NOMO-1 (cell line): ENCODE measurements at regions not wholly inside any gene's neighbourhood (a gene's known extent, or its start where the extent isn't known, plus 50 kb on each side); places are given as distances from the start of the nearest gene placed in this dataset.
"Not testable (repeated sequence)": the region's sequence is repeated elsewhere in the genome, so short reads cannot be mapped to it uniquely, and the experiment has no call there.

Experiments used
- DNase-seq, 2 experiments: peaks; one replicate each; lab custom pipeline; 2025; ENCODE audit not compliant: unreplicated experiment in 2 of 2; lab: John Stamatoyannopoulos, UW

DNA sequence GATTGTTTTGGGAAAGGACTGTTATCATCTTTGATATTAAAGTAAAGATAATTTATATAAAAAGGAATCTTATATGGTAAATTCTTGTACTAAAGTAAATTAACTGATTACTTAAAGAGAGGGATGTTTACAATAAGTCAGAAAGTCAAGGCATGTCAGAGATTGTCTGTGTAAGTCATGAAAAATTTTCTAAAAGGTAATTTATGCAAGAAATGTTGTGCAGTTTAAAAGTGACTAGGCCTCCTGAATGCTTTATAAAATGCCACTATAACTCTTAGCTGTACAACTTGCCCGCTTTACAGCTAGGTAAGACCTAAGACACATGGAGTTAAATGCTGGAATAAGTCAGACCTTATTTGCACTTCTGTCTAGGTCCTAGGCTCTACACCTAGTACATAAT is 692.9 kb downstream of the GBE1 start:
- no peak for DNase-seq

DNA sequence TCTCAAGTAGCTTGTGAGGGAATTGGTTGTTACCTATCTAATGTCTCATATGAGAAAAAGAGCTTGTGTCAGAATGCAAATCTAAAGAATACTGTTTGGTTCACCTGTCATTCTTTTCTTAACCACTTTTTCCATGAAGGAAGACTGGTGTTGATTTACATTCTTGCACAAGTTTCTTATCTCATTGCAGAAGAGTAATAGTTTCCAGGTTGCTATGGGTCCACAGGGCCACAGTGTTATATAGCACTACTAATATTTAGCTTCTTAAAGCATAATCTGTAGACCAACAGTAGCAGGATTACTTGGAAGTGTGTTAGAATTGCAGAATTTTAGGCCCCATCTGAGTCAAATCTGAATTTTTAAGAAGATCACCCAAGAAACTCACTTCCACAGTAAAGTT is 697.5 kb downstream of the GBE1 start:
- DNase-seq, result no peak

DNA sequence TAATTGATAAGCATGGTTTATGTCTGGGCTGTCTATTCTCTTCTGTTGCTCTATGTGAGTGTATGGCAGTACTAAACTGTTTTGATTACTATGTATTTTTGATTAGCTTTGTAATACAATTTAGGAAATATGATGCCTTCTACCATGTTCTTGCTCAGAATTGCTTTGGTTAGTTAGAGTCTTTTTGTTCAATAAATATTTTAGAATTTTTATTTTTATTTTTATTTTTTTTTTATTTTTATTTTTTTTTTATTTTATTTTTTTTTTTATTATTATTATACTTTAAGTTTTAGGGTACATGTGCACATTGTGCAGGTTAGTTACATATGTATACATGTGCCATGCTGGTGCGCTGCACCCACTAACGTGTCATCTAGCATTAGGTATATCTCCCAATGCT is 710.3 kb downstream of the GBE1 start:
- DNase-seq, result not testable (repeated sequence)

DNA sequence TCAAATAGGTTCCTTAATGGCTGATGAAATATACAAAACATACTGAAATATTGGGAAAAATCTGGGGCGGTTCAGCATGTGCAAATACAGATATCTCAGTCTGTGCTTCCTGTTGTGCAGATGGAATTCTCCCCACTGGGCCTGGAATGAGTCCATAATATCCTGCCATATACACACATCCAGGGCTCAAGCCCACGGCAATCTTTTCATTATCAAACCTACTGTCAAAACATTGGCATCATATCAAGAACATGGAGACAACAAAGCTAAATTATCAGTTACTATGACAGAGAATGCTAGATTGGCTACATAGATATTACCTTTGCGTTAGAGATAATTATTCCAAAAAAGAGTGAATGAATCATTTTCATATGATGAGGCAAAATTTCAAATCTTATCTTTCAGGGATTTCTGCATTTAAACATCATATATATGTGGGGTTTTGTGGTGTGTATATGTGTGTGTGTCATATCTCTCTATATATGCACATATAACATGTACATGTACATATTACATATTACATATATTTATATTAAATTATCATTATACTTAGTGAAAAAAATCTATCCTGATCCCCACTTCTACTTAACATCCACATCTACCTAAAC is 713.3 kb downstream of the GBE1 start:
- no peak for DNase-seq

DNA sequence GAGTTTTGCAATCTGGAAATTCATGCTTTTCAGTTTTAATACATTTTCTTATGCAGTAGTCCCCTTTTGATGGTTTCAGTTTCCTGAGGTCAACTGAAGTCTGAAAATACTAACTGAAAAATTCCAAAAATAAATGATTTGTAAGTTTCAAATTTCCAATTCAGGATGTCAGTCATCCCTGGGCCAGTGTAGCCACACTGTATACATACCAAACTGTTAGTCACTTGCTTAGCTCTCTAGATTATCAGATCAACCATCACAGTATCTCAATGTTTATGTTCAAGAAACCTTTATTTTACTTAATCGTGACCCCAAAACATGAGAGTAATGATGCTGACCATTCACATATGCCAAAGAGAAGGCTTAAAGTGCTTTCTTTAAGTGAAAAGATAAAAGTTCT is 715.5 kb downstream of the GBE1 start:
- DNase-seq, result no peak

- no peak for DNase-seq
Observed at GRCh38 chr3:81045246-81045645, 716.2 kb downstream of the GBE1 start.

DNA sequence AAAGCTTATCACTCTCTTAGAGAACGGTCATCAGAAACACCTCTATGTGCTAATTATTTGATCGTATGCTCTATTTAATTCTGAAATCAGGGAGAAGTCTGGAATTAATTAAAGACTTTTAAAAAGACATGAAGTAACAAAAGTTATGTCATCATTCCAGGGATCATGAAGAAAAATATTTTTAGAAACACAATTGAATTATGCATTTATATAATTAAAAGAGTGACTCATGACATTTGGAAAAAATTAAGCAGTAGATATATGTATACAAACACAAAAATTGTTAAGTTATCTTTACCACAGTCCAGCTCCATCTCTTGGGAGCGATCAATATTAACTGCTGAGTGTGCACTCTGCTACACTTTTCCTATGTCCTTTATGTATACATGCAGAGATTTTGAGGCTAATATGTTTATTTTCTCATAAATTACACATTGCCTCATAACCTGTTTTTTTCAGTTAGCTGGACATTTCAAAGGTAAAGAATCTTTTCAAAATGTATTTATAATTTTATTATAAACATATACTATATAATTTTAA is 717.7 kb downstream of the GBE1 start:
- no peak for DNase-seq

GRCh38 chr3:81043009-81043408 is 718.4 kb downstream of the GBE1 start:
- DNase-seq, result no peak

GRCh38 chr3:81041331-81041730 is 720.1 kb downstream of the GBE1 start:
- DNase-seq, result no peak

DNA sequence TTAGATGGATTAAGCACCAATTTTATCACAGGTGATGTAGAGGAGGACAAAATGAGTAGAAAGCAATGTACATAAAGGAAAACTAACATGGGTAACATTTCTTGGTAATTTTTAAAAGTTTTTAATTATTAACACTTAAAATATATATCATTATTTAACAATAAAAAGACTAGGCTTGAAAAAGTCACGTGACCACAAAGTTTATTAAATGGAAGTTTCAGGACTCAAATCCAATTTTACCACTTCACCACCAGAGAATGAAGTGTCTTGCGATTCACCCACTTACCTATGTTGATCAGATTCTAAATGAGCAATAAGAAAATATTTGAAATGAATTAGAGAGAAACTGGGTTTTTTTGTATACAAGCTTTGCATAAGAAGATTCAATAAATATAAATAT is 721.3 kb downstream of the GBE1 start:
- no peak for DNase-seq

DNA sequence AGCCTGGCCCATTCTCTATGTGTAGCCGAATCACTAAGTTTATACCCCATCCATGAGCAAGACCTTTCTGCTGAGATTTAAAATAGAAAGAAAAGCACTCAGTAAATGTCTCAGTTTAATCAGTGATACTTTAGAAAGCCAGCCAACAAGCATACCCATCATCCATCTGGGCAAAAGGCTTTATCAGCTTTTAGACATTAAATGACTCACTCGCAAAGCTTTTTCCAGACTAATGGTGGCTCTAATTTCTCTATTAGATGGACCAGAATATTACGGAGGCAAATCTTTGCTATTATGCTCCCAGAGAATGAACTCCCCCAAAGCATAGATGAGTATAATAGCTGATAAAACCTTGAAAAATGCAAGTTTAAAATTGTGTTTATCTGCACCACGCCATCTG is 727.8 kb downstream of the GBE1 start:
- DNase-seq, result no peak

DNA sequence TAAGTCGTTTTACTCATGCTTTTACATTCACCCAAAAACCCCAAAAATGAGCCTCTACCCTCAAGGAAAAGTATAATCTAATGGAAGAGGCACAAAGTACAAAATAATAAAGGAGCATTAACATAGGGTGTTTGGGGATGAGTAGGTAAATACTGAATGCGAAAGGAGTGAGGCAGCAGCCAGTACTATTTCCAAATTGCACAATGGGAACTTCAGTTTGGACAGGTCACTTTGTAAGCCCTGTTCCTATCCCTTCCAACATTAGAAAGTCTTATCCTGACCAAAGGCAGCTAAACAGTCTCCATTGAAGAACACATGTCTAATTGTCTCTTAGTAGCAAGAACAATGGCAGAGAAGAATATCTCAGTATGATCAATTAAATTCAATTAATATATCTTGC is 728.3 kb downstream of the GBE1 start:
- no peak for DNase-seq

DNA sequence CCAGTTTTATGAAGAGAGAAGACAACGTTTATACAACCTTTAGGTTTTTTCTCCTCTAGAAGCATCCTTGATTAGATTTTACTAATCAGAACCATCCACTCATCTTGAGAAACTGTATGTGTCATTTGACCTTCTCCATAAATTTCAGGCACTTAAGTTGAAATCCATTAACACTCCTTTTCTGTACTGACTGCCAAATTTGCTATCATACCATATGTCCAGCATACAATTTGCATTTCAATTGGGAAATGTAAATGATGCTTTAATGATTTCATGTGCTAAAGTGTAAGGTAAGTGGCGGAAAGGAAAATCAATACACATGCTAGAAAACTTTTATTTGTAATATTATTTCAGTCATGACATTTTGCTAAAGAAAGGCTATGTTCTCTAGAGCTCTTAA is 731.6 kb downstream of the GBE1 start:
- no peak for DNase-seq

GRCh38 chr3:81027344-81027743 is 734.1 kb downstream of the GBE1 start:
- DNase-seq, result no peak

GRCh38 chr3:81024560-81024959 is 736.9 kb downstream of the GBE1 start:
- no peak for DNase-seq

DNA sequence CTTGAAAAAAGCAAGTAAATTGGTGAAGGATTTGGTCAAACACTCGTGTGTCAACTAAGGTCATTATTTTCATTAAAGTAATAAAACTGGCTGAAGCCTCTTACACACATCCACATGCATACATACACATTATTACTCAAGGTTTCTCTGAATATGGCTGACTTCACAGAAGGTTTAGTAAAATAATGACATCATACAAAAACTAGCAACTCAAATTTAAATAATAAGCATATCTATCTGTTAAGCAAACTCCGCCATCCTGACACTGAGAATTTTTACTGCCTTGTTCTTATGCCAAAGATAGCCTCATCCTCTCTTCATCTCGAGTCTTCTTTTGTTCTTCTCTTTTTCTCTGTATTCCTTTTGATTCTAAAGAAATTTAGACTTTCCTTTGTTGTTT is 739.1 kb downstream of the GBE1 start:
- DNase-seq, result no peak

- no peak for DNase-seq
Observed at GRCh38 chr3:81013360-81013759, 748.1 kb downstream of the GBE1 start.

GRCh38 chr3:81005992-81006391 is 755.5 kb downstream of the GBE1 start:
- DNase-seq, result no peak

GRCh38 chr3:81003817-81004216 is 757.6 kb downstream of the GBE1 start:
- DNase-seq, result no peak

- DNase-seq, result no peak
Observed at GRCh38 chr3:81003008-81003645, 758.3 kb downstream of the GBE1 start.

GRCh38 chr3:80999481-80999880 is 762.0 kb downstream of the GBE1 start:
- DNase-seq, result no peak

GRCh38 chr3:80998022-80998421 is 763.4 kb downstream of the GBE1 start:
- DNase-seq, result no peak

- DNase-seq, result no peak
Observed at GRCh38 chr3:80997622-80998021, 763.8 kb downstream of the GBE1 start.
